ENCODE measurements at regions not wholly inside any gene's neighbourhood (a gene's known extent, or its start where the extent isn't known, plus 50 kb on each side); places are given as distances from the start of the nearest gene placed in this dataset.

DNA sequence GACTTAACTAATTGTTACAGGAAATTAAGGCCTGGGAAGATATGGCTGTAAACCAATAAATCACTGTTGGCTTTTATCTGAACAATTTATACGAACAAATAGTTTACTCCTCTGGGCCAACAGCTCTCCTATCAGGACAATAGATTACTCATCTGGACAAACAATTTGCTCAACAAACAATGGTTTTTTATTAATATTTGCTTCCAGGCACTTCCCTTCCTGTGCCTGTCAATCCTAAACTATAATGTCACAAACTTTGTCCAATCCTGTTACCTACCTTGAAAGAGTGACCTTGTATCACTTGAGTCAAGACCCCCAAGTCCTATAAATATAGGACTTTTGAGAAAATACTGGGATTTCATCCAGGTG lies 87.6 kb upstream of the OR9Q1 start:
- BruUV-seq (replicated peaks), result no TSS peak
- DNase-seq (ENCODE audit: low read depth, low spot score), result peak; percentile 5
- ChIA-PET POLR2A (no interaction called here), CTCF (no interaction called here)
- H3K4me1 ChIP-seq (ENCODE audit: control insufficient read depth, extremely low read depth, insufficient read depth, low read length), result no peaks in the 10 kb centered on the region
- H3K9me1 ChIP-seq (replicated peaks; ENCODE audit: control insufficient read depth, extremely low read depth, insufficient read depth, low read length), result no peaks in the 10 kb centered on the region
- peaks cover 2 to 5% of the 10 kb centered on the region in 2 experiments for H3K27me3 ChIP-seq (ENCODE audit: control insufficient read depth in 2 of 2, insufficient read depth in 2 of 2, low read length in 2 of 2)
- no peaks in the 10 kb centered on the region for H4K20me1 ChIP-seq (replicated peaks; ENCODE audit: control insufficient read depth, extremely low read depth, insufficient read depth, low read length)
- no peak overlapping the region for H3K4me2 ChIP-seq (ENCODE audit: insufficient read depth, low read length)
- intact Hi-C loops (cut with micrococcal nuclease), result no loop called here
- no peaks in the 10 kb centered on the region for H3K36me3 ChIP-seq (ENCODE audit: control insufficient read depth in 2 of 2, extremely low read depth in 1 of 2, insufficient read depth in 2 of 2, low read length in 2 of 2)
- H3K9ac ChIP-seq (replicated peaks; ENCODE audit: extremely low read depth, insufficient read depth, low read length), result no peak overlapping the region
- FAIRE-seq, result no peak
- dilution Hi-C loops (cut with MboI; ENCODE audit: extremely low pct_ligation_motif_present, low sequenced_read_pairs), result no loop called here
- TF ChIP-seq, protein P1, sequence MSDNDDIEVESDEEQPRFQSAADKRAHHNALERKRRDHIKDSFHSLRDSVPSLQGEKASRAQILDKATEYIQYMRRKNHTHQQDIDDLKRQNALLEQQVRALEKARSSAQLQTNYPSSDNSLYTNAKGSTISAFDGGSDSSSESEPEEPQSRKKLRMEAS (IDR thresholded peaks at IDR 0.05; ENCODE audit: insufficient read depth, insufficient read length), result no peak
- no peak for TF ChIP-seq POLR2A (IDR thresholded peaks at IDR 0.05; ENCODE audit: low read depth, low read length)
- TF ChIP-seq, protein P2, sequence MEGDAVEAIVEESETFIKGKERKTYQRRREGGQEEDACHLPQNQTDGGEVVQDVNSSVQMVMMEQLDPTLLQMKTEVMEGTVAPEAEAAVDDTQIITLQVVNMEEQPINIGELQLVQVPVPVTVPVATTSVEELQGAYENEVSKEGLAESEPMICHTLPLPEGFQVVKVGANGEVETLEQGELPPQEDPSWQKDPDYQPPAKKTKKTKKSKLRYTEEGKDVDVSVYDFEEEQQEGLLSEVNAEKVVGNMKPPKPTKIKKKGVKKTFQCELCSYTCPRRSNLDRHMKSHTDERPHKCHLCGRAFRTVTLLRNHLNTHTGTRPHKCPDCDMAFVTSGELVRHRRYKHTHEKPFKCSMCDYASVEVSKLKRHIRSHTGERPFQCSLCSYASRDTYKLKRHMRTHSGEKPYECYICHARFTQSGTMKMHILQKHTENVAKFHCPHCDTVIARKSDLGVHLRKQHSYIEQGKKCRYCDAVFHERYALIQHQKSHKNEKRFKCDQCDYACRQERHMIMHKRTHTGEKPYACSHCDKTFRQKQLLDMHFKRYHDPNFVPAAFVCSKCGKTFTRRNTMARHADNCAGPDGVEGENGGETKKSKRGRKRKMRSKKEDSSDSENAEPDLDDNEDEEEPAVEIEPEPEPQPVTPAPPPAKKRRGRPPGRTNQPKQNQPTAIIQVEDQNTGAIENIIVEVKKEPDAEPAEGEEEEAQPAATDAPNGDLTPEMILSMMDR (IDR thresholded peaks at IDR 0.05; ENCODE audit: extremely low read depth in 1 of 2, insufficient read depth in 1 of 2, low read depth in 1 of 2, low read length in 2 of 2), result no peak
- no peak for TF ChIP-seq GATA2 (IDR thresholded peaks at IDR 0.05; ENCODE audit: insufficient read depth, insufficient read length, low read depth, low read length)
- no peak for TF ChIP-seq EZH2 (IDR thresholded peaks at IDR 0.05; ENCODE audit: borderline replicate concordance, low read depth, low read length, severe bottlenecking)
- no peak for TF ChIP-seq MYC (IDR thresholded peaks at IDR 0.05; ENCODE audit: low read depth, low read length)
- TF ChIP-seq FOS (IDR thresholded peaks at IDR 0.05; ENCODE audit: borderline replicate concordance, insufficient read depth, low read length), result no peak
- TF ChIP-seq JUN (IDR thresholded peaks at IDR 0.05; ENCODE audit: borderline replicate concordance, insufficient read depth, insufficient read length, low read depth), result no peak
- no peak for TF ChIP-seq POLR2AphosphoS5 (IDR thresholded peaks at IDR 0.05; ENCODE audit: insufficient read depth, low read depth, low read length)
- H2AFZ ChIP-seq (ENCODE audit: low read depth, low read length), result no peak overlapping the region
- no peaks in the 10 kb centered on the region for H3K9me3 ChIP-seq (replicated peaks; ENCODE audit: control insufficient read depth, insufficient read depth, low read length)
- no peaks in the 10 kb centered on the region for H3K79me2 ChIP-seq (ENCODE audit: control insufficient read depth, insufficient read depth, low read length)
- H3K27ac ChIP-seq (ENCODE audit: insufficient read depth, low read depth, low read length), result no peak overlapping the region
- H3K4me3 ChIP-seq (replicated peaks in 1 of 3; ENCODE audit: insufficient read depth in 1 of 3, low read depth in 1 of 3, low read length in 3 of 3), result no peak overlapping the region
